Mesenchymal stem cell (in vitro differentiated cells and primary cell): ENCODE measurements at regions not wholly inside any gene's neighbourhood (a gene's known extent, or its start where the extent isn't known, plus 50 kb on each side); places are given as distances from the start of the nearest gene placed in this dataset.
A peak's percentile ranks its signal among the peaks of the same experiment; 100 is the strongest.

Experiments
- DNase-seq: peaks from one replicate; pipeline ENCODE4 v3.0.0-alpha.2; 2013
- H2AFZ ChIP-seq: one replicate; pipeline ENCODE4 v1.6.1; 2013; ENCODE audit warnings: low read depth, mild to moderate bottlenecking, control low read depth, inconsistent platforms, low read length, moderate library complexity
- H2AK5ac ChIP-seq: 2 replicates; pipeline ENCODE4 v1.6.1; 2013; ENCODE audit warnings: low read length, moderate library complexity, mild to moderate bottlenecking, inconsistent platforms; ENCODE audit not compliant: severe bottlenecking
- H2BK120ac ChIP-seq: one replicate; pipeline ENCODE4 v1.6.1; 2013; ENCODE audit warnings: low read depth, mild to moderate bottlenecking, inconsistent platforms, low read length, moderate library complexity
- H2BK12ac ChIP-seq, 2 experiments: one replicate each; pipeline ENCODE4 v1.6.1; 2013; ENCODE audit warnings: inconsistent platforms in 2 of 2, low read length in 2 of 2, mild to moderate bottlenecking in 2 of 2, moderate library complexity in 2 of 2, control low read depth in 1 of 2
- H2BK15ac ChIP-seq: one replicate; pipeline ENCODE4 v1.6.1; 2013; ENCODE audit warnings: mild to moderate bottlenecking, low read depth, inconsistent platforms; ENCODE audit not compliant: poor library complexity, severe bottlenecking
- H2BK5ac ChIP-seq: 2 replicates; pipeline ENCODE4 v1.6.1; 2013; ENCODE audit warnings: low read depth, mild to moderate bottlenecking, low read length, control low read depth, inconsistent platforms; ENCODE audit not compliant: poor library complexity, severe bottlenecking
- H3K14ac ChIP-seq, 2 experiments: one replicate each; pipeline ENCODE4 v1.6.1; 2013; ENCODE audit warnings: inconsistent platforms in 2 of 2, low read length in 2 of 2, control low read depth in 1 of 2, mild to moderate bottlenecking in 1 of 2, moderate library complexity in 1 of 2
- H3K18ac ChIP-seq, 2 experiments: one replicate each; pipeline ENCODE4 v1.6.1; 2013; ENCODE audit warnings: inconsistent platforms in 2 of 2, low read length in 2 of 2, control low read depth in 1 of 2, low read depth in 1 of 2, mild to moderate bottlenecking in 1 of 2
- H3K23ac ChIP-seq, 2 experiments: one replicate each; pipeline ENCODE4 v1.6.1; 2013; ENCODE audit warnings: inconsistent platforms in 2 of 2, low read length in 2 of 2, mild to moderate bottlenecking in 2 of 2, moderate library complexity in 2 of 2, control low read depth in 1 of 2
- H3K27ac ChIP-seq: 2 replicates; pipeline ENCODE4 v1.5.1; 2013; ENCODE audit warnings: mild to moderate bottlenecking, moderate library complexity, low read length, control low read depth, inconsistent platforms; ENCODE audit not compliant: poor library complexity, severe bottlenecking
- H3K27me3 ChIP-seq, 2 experiments: 2 replicates each; pipeline versions ENCODE4 v1.6.1 to v1.7.0; 2013; ENCODE audit warnings: low read length in 2 of 2, mild to moderate bottlenecking in 2 of 2, moderate library complexity in 2 of 2, control low read depth in 1 of 2, inconsistent platforms in 1 of 2; ENCODE audit not compliant: control insufficient read depth in 1 of 2, insufficient read depth in 1 of 2
- H3K36me3 ChIP-seq, 2 experiments: 2 replicates each; pipeline versions ENCODE4 v1.6.1 to v1.7.0; 2013; ENCODE audit warnings: low read length in 2 of 2, control low read depth in 1 of 2, inconsistent platforms in 1 of 2, low read depth in 1 of 2, mild to moderate bottlenecking in 1 of 2; ENCODE audit not compliant: insufficient read depth in 2 of 2, control insufficient read depth in 1 of 2
- H3K4ac ChIP-seq, 2 experiments: one replicate each; pipeline ENCODE4 v1.6.1; 2013; ENCODE audit warnings: inconsistent platforms in 2 of 2, low read length in 2 of 2, mild to moderate bottlenecking in 2 of 2, moderate library complexity in 2 of 2, control low read depth in 1 of 2, low read depth in 1 of 2
- H3K4me1 ChIP-seq: 2 replicates; pipeline ENCODE4 v1.6.1; 2013; ENCODE audit warnings: low read depth, low read length, control low read depth; ENCODE audit not compliant: control insufficient read depth, insufficient read depth
- H3K4me2 ChIP-seq: 2 replicates; pipeline ENCODE4 v1.6.1; 2013; ENCODE audit warnings: low read length, mild to moderate bottlenecking, inconsistent platforms; ENCODE audit not compliant: poor library complexity, severe bottlenecking
- H3K4me3 ChIP-seq, 2 experiments: 2 replicates each; pipeline versions ENCODE4 v1.5.1 to v1.7.0; 2013; ENCODE audit warnings: low read length in 2 of 2, mild to moderate bottlenecking in 2 of 2, control low read depth in 1 of 2, low read depth in 1 of 2; ENCODE audit not compliant: insufficient read depth in 1 of 2
- H3K79me1 ChIP-seq: replicated peaks from 2 replicates; pipeline ENCODE4 v1.6.1; 2013; ENCODE audit warnings: mild to moderate bottlenecking, control low read depth, low read length, inconsistent platforms; ENCODE audit not compliant: poor library complexity, severe bottlenecking
- H3K9ac ChIP-seq: 2 replicates; pipeline ENCODE4 v1.7.0; 2013; ENCODE audit warnings: mild to moderate bottlenecking, low read length, moderate library complexity
- H3K9me3 ChIP-seq: 2 replicates; pipeline ENCODE4 v1.7.0; 2013; ENCODE audit warnings: mild to moderate bottlenecking, low read length; ENCODE audit not compliant: control insufficient read depth
- H4K8ac ChIP-seq: one replicate; pipeline ENCODE4 v1.6.1; 2013; ENCODE audit warnings: inconsistent platforms, mild to moderate bottlenecking, low read length, moderate library complexity
- H4K91ac ChIP-seq: one replicate; pipeline ENCODE4 v1.6.1; 2013; ENCODE audit warnings: mild to moderate bottlenecking, low read length, inconsistent platforms
- whole genome bisulfite sequencing: methylation state at CpG from one replicate; pipeline ENCODE4 v1.1.7; 2013; ENCODE audit warnings: mixed read lengths; 5-methylcytosine and 5-hydroxymethylcytosine counted together

DNA sequence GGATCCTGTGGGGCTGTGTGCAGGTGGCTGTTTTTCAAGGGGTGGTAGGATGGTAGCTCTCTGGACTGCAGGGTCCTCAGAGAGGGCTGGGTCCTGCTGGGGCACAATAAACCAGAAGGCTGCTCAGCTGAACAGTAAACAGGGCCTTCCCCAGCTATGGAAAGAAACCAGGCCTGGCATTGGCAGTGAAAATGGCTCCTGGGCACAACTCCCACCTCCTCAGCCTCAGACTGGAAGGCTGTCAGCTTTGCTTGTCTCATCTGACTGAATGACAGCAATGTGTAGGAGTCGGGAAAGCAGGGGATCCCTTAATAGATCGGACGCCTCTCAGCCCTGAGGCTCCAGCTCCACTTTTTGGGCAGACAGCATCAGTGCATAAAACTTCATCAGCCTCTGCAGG is 59.8 kb upstream of the NLRP1 start:
- Histone ChIP-seq H3K4me2 (no peak overlapping the region), H3K36me3 (no peaks in the 10 kb centered on the region), H2AK5ac (no peak overlapping the region), H3K14ac (peak overlapping the region in 1 of 2 experiments; percentile 41), H3K23ac (no peak overlapping the region), H2BK120ac (no peak overlapping the region), H2AFZ (no peak overlapping the region), H3K4ac (no peak overlapping the region), H3K27ac (no peak overlapping the region), H3K18ac (no peak overlapping the region), H4K8ac (no peak overlapping the region), H3K9me3 (no peaks in the 10 kb centered on the region), H2BK15ac (no peak overlapping the region), H3K79me1 (no peaks in the 10 kb centered on the region), H3K9ac (no peak overlapping the region), H2BK5ac (no peak overlapping the region), H3K4me3 (no peak overlapping the region), H4K91ac (no peak overlapping the region), H2BK12ac (no peak overlapping the region), H3K4me1 (no peaks in the 10 kb centered on the region), H3K27me3 (peaks cover 0 to 6% of the 10 kb centered on the region in 2 experiments)
- DNase-seq = no peak
- WGBS = 95% methylated on average over 3 of the region's 3 CpGs

DNA sequence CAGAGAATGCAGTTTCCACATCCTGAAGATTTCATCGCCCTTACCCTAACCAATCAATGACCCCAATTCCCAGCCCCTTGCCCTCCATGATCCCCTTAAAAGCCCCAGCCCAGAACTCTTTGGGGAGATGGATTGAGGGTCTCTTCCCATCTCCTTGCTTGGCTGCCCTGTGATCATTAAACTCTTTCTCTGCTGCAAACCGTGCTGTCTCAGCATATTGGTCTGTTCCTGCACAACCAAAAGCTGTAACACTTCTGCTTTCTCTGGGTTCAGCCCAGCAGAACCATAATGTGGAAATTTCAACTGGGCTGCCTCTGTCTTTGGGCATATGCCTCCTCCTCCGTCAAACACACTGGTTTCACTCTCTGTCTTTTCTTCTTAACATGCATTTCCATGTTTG is 67.0 kb upstream of the NLRP1 start:
- Histone ChIP-seq H3K27me3 (peaks cover 4 to 9% of the 10 kb centered on the region in 2 experiments), H3K9me3 (peaks cover 25% of the 10 kb centered on the region), H4K91ac (no peak overlapping the region), H2BK5ac (no peak overlapping the region), H3K14ac (no peak overlapping the region), H3K4me3 (no peak overlapping the region), H3K4me2 (no peak overlapping the region), H2BK12ac (no peak overlapping the region), H4K8ac (no peak overlapping the region), H3K4me1 (no peaks in the 10 kb centered on the region), H3K36me3 (no peaks in the 10 kb centered on the region), H2BK15ac (no peak overlapping the region), H3K9ac (no peak overlapping the region), H3K18ac (no peak overlapping the region), H2AK5ac (no peak overlapping the region), H3K23ac (no peak overlapping the region), H3K27ac (no peak overlapping the region), H3K79me1 (no peaks in the 10 kb centered on the region), H2BK120ac (no peak overlapping the region), H3K4ac (no peak overlapping the region), H2AFZ (no peak overlapping the region)
- 68% methylated on average over 3 of the region's 3 CpGs for WGBS
- no peak for DNase-seq

DNA sequence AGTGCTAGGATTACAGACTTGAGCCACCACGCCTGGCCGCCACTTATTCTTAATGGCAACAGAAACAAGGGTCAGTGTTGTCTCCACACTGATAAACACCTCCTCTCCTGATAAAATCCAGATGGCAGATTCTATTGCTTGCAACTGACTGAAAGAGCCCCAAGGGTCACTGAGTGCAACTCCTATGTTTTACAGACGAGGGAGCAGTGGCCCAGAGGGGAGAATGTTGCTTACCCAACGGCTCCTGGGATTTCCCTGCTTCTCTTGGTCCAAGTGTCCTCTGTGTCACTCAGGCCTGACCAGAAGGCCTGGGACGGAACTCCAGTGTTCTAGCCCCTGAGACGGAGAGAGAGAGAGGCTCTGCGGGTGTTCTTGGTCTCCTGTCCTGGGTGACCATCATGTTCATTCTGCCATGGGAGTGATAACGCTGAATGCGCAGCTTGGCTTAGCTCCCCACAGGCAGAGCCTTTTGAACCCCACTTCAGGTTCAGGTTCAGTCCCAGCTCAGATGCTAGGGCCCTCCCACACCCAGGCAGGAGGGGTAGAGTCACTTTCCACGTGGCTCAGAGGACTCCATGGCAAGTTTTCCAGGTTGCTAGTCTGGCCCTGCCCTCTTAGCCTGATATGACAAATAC is 77.3 kb upstream of the NLRP1 start:
- no peak overlapping the region for H2BK120ac ChIP-seq
- no peak overlapping the region for H3K27ac ChIP-seq
- no peaks in the 10 kb centered on the region for H3K9me3 ChIP-seq
- H3K14ac ChIP-seq = no peak overlapping the region
- peaks cover 0 to 47% of the 10 kb centered on the region in 2 experiments for H3K27me3 ChIP-seq
- no peak overlapping the region for H3K4ac ChIP-seq
- WGBS = 66% methylated on average over 10 of the region's 10 CpGs
- no peak overlapping the region for H4K91ac ChIP-seq
- DNase-seq = peak; percentile 8
- no peak overlapping the region for H2BK5ac ChIP-seq
- no peak overlapping the region for H2AK5ac ChIP-seq
- H3K36me3 ChIP-seq = no peaks in the 10 kb centered on the region
- no peak overlapping the region for H3K4me2 ChIP-seq
- no peaks in the 10 kb centered on the region for H3K79me1 ChIP-seq
- H2AFZ ChIP-seq = no peak overlapping the region
- H2BK15ac ChIP-seq = no peak overlapping the region
- H3K4me3 ChIP-seq = no peak overlapping the region
- no peak overlapping the region for H4K8ac ChIP-seq
- H3K4me1 ChIP-seq = no peaks in the 10 kb centered on the region
- H2BK12ac ChIP-seq = no peak overlapping the region
- no peak overlapping the region for H3K9ac ChIP-seq
- H3K18ac ChIP-seq = no peak overlapping the region
- H3K23ac ChIP-seq = no peak overlapping the region

DNA sequence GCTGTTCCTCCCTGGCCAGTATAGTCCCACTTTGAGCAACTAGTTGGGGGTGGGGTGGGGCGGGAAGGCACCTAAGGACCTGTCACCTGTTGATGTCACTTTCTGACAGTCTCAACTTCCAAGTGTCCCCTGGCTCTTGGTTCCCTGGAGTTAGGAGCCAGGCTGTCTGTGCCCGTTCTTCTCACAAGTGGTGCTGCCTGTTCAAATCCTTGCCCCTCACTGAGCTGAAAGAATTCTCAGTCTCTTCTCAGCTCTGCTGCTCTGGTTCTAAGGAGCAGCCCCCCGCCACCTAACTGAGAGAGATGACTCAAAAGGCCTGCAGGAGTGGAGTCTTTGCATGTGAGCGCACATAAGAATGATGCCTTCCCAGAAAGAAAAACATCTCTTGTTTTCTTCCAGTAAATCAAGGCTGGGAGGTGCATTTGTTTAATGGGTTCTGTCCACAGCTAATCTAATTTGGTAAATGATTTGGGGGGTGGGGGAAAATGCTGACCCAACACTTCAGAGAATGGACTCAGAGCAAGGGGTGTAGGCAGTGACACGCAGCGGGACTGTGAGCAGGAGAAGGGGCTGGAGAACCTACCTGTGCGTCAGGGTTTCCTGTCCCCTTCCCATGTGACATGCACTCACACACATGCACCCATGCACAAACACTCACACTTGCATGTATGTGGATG is 78.2 kb upstream of the NLRP1 start:
- Histone ChIP-seq H3K18ac (no peak overlapping the region), H4K8ac (no peak overlapping the region), H2BK120ac (no peak overlapping the region), H2BK5ac (no peak overlapping the region), H3K27ac (no peak overlapping the region), H3K9me3 (no peaks in the 10 kb centered on the region), H3K4ac (no peak overlapping the region), H3K27me3 (peaks cover under 1 to 48% of the 10 kb centered on the region in 2 experiments), H2AK5ac (no peak overlapping the region), H3K9ac (no peak overlapping the region), H3K79me1 (no peaks in the 10 kb centered on the region), H3K4me1 (no peaks in the 10 kb centered on the region), H3K4me3 (no peak overlapping the region), H3K36me3 (no peaks in the 10 kb centered on the region), H2AFZ (no peak overlapping the region), H3K14ac (no peak overlapping the region), H3K4me2 (no peak overlapping the region), H3K23ac (no peak overlapping the region), H2BK15ac (no peak overlapping the region), H2BK12ac (no peak overlapping the region), H4K91ac (no peak overlapping the region)
- no peak for DNase-seq
- WGBS = 89% methylated on average over 6 of the region's 7 CpGs
